ENCODE measurements at regions not wholly inside any gene's neighbourhood (a gene's known extent, or its start where the extent isn't known, plus 50 kb on each side); places are given as distances from the start of the nearest gene placed in this dataset.

GRCh38 chr11:115871161-115871760 lies 367.0 kb upstream of the CADM1 start:
- Histone ChIP-seq H3K9me3 (ENCODE audit: control insufficient read depth, low read length) (no peaks in the 10 kb centered on the region), H3K27ac (ENCODE audit: low read depth, low read length) (no peak overlapping the region), H3K4me1 (ENCODE audit: control insufficient read depth, insufficient read depth, low read length) (no peaks in the 10 kb centered on the region), H3K36me3 (ENCODE audit: control insufficient read depth, insufficient read depth, low read length) (no peaks in the 10 kb centered on the region), H3K27me3 (ENCODE audit: control insufficient read depth, insufficient read depth, low read length, poor library complexity, severe bottlenecking) (peaks cover 8% of the 10 kb centered on the region), H3K4me3 (ENCODE audit: low read length) (no peak overlapping the region), H3K9ac (ENCODE audit: extremely low read depth, low read length, poor library complexity, severe bottlenecking) (no peak overlapping the region)
- H3K4me1 Mint-ChIP-seq = peaks cover 11% of the 10 kb centered on the region
- no peaks in the 10 kb centered on the region for H3K36me3 Mint-ChIP-seq (ENCODE audit: low read depth)
- no peak overlapping the region for H3K4me3 Mint-ChIP-seq
- DNase-seq = no peak
- no peaks in the 10 kb centered on the region for H3K9me3 Mint-ChIP-seq
- 93 to 100% methylated on average over 4 to 9 of the region's 9 CpGs for WGBS, 2 experiments (ENCODE audit: insufficient coverage in 1 of 2, insufficient read length in 1 of 2)
- no peak for TF ChIP-seq CTCF (conservative IDR thresholded peaks at IDR 0.05)
- peaks cover 15% of the 10 kb centered on the region for H3K27me3 Mint-ChIP-seq (ENCODE audit: insufficient read depth)
- H3K27ac Mint-ChIP-seq = no peak overlapping the region

- H3K36me3 Mint-ChIP-seq (ENCODE audit: low read depth) = no peaks in the 10 kb centered on the region
- WGBS, 2 experiments (ENCODE audit: insufficient coverage in 1 of 2, insufficient read length in 1 of 2) = 59 to 78% methylated on average over 4 to 5 of the region's 5 CpGs
- H3K4me1 Mint-ChIP-seq = peaks cover 11% of the 10 kb centered on the region
Measured at GRCh38 chr11:115869780-115870431, 365.7 kb upstream of the CADM1 start.

GRCh38 chr11:115869131-115869530 lies 364.9 kb upstream of the CADM1 start:
- H3K27ac ChIP-seq (ENCODE audit: low read depth, low read length) = no peak overlapping the region
- H3K36me3 Mint-ChIP-seq (ENCODE audit: low read depth) = no peaks in the 10 kb centered on the region
- H3K27ac Mint-ChIP-seq = no peak overlapping the region
- H3K4me1 ChIP-seq (ENCODE audit: control insufficient read depth, insufficient read depth, low read length) = no peaks in the 10 kb centered on the region
- TF ChIP-seq CTCF (conservative IDR thresholded peaks at IDR 0.05) = no peak
- H3K4me3 Mint-ChIP-seq = no peak overlapping the region
- H3K9ac ChIP-seq (ENCODE audit: extremely low read depth, low read length, poor library complexity, severe bottlenecking) = no peak overlapping the region
- H3K4me1 Mint-ChIP-seq = peaks cover 11% of the 10 kb centered on the region
- 62 to 100% methylated on average over 1 to 2 of the region's 2 CpGs for WGBS, 2 experiments (ENCODE audit: insufficient coverage in 1 of 2, insufficient read length in 1 of 2)
- DNase-seq = no peak
- no peaks in the 10 kb centered on the region for H3K9me3 Mint-ChIP-seq
- no peaks in the 10 kb centered on the region for H3K36me3 ChIP-seq (ENCODE audit: control insufficient read depth, insufficient read depth, low read length)
- no peak overlapping the region for H3K4me3 ChIP-seq (ENCODE audit: low read length)
- peaks cover 23% of the 10 kb centered on the region for H3K27me3 Mint-ChIP-seq (ENCODE audit: insufficient read depth)
- H3K9me3 ChIP-seq (ENCODE audit: control insufficient read depth, low read length) = no peaks in the 10 kb centered on the region
- peaks cover 8% of the 10 kb centered on the region for H3K27me3 ChIP-seq (ENCODE audit: control insufficient read depth, insufficient read depth, low read length, poor library complexity, severe bottlenecking)

More at GRCh38 chr11:115869780-115870431, 365.7 kb upstream of the CADM1 start:
- Histone ChIP-seq H3K36me3 (ENCODE audit: control insufficient read depth, insufficient read depth, low read length) (no peaks in the 10 kb centered on the region), H3K9ac (ENCODE audit: extremely low read depth, low read length, poor library complexity, severe bottlenecking) (no peak overlapping the region), H3K4me1 (ENCODE audit: control insufficient read depth, insufficient read depth, low read length) (no peaks in the 10 kb centered on the region), H3K4me3 (ENCODE audit: low read length) (no peak overlapping the region), H3K27me3 (ENCODE audit: control insufficient read depth, insufficient read depth, low read length, poor library complexity, severe bottlenecking) (peaks cover 8% of the 10 kb centered on the region), H3K27ac (ENCODE audit: low read depth, low read length) (no peak overlapping the region), H3K9me3 (ENCODE audit: control insufficient read depth, low read length) (no peaks in the 10 kb centered on the region)
- no peaks in the 10 kb centered on the region for H3K9me3 Mint-ChIP-seq
- peak; percentile 89 for DNase-seq
- H3K4me3 Mint-ChIP-seq = no peak overlapping the region
- H3K27me3 Mint-ChIP-seq (ENCODE audit: insufficient read depth) = peaks cover 22% of the 10 kb centered on the region
- H3K27ac Mint-ChIP-seq = no peak overlapping the region
- TF ChIP-seq CTCF (conservative IDR thresholded peaks at IDR 0.05) = peak; percentile 90

All from endodermal cell (in vitro differentiated cells).